Panc1 (cell line): ENCODE measurements at regions not wholly inside any gene's neighbourhood (a gene's known extent, or its start where the extent isn't known, plus 50 kb on each side); places are given as distances from the start of the nearest gene placed in this dataset.
"Not testable (repeated sequence)": the region's sequence is repeated elsewhere in the genome, so short reads cannot be mapped to it uniquely, and the experiment has no call there.

Experiments used
- ATAC-seq: fragments of 200-7000 bp; cut with Tn5 transposase; 2 replicates; pipeline ENCODE4 v1.9.1; 2020; ENCODE audit warnings: mild to moderate bottlenecking, moderate library complexity
- BruUV-seq: library from RNA; stranded (reverse); fragments of 400-500 nt; replicated peaks from 2 replicates; lab custom pipeline; 2021; lab: Mats Ljungman, UMichigan
- CTCF ChIA-PET: fragments of 300-600 bp; sonication (Branson Sonifier 250); formaldehyde crosslinking; loops from one replicate; lab custom pipeline; 2022; ENCODE audit warnings: antibody characterized with exemption; lab: Charles Lee
- POLR2A ChIA-PET: fragments of 300-600 bp; sonication (Branson Sonifier 250); formaldehyde crosslinking; loops from one replicate; lab custom pipeline; 2022; ENCODE audit warnings: antibody characterized with exemption; lab: Charles Lee
- DNase-seq: peaks from one replicate; pipeline ENCODE4 v3.0.0-alpha.2; 2010; ENCODE audit warnings: low read depth, low spot score
- H3K27ac ChIP-seq: 2 replicates; pipeline ENCODE4 v1.5.1; 2011; ENCODE audit warnings: mild to moderate bottlenecking, low read length, inconsistent platforms
- H3K27me3 ChIP-seq: fragments of 200-500 bp; sonication (Bioruptor generic); 2 replicates; pipeline ENCODE4 v1.6.0; 2014; ENCODE audit warnings: low read length, inconsistent platforms; ENCODE audit not compliant: control insufficient read depth, insufficient read depth
- H3K36me3 ChIP-seq: fragments of 200-500 bp; sonication (Bioruptor generic); 2 replicates; pipeline ENCODE4 v1.5.1; 2014; ENCODE audit warnings: inconsistent platforms, mild to moderate bottlenecking, low read length, moderate library complexity; ENCODE audit not compliant: control insufficient read depth, insufficient read depth
- H3K4me1 ChIP-seq: 2 replicates; pipeline ENCODE4 v1.5.1; 2011; ENCODE audit warnings: inconsistent platforms, mild to moderate bottlenecking, low read length, moderate library complexity; ENCODE audit not compliant: control insufficient read depth, insufficient read depth
- H3K4me3 ChIP-seq, 2 experiments: 2 replicates each; pipeline ENCODE4 v1.5.1; 2011 to 2012; ENCODE audit warnings: low read depth in 2 of 2, low read length in 2 of 2, mild to moderate bottlenecking in 2 of 2, inconsistent platforms in 1 of 2, moderate library complexity in 1 of 2
- H3K9me3 ChIP-seq: fragments of 200-500 bp; sonication (Bioruptor generic); 2 replicates; pipeline ENCODE4 v1.5.1; 2014; ENCODE audit warnings: low read depth, mild to moderate bottlenecking, inconsistent platforms, low read length, moderate library complexity; ENCODE audit not compliant: control insufficient read depth, insufficient read depth
- POLR2AphosphoS5 ChIP-seq: IDR thresholded peaks from 2 replicates; pipeline ENCODE4 v1.6.1; 2012; ENCODE audit warnings: mild to moderate bottlenecking, low read depth, low read length, moderate library complexity
- REST ChIP-seq, 2 experiments: IDR thresholded peaks; 2 replicates each; pipeline ENCODE4 v1.6.1; 2011 to 2012; ENCODE audit warnings: low read depth in 2 of 2, control low read depth in 1 of 2, low read length in 1 of 2, mild to moderate bottlenecking in 1 of 2, moderate library complexity in 1 of 2; ENCODE audit not compliant: insufficient read depth in 1 of 2
- SIN3A ChIP-seq: IDR thresholded peaks from 2 replicates; pipeline ENCODE4 v1.6.1; 2012; ENCODE audit warnings: low read depth, mild to moderate bottlenecking, low read length, moderate library complexity, borderline replicate concordance; ENCODE audit not compliant: insufficient read depth
- TCF7L2 ChIP-seq: IDR thresholded peaks from 2 replicates; pipeline ENCODE4 v1.6.1; 2011; ENCODE audit warnings: mild to moderate bottlenecking, low read depth, low read length, inconsistent platforms
- in situ Hi-C: cut with HindIII; loops from 2 replicates; pipeline ENCODE4 v1.10.0; 2016; ENCODE audit warnings: low sequenced_read_pairs, low pct_unique_long_range_greater_than_20kb
- intact Hi-C: fragments of 100-400 bp; cut with micrococcal nuclease; formaldehyde crosslinking; loops from one replicate; pipeline ENCODE4 v1.10.0; 2022; ENCODE audit not compliant: unreplicated experiment
- TF ChIP-seq, protein P1 (sequence below): fragments of 450-650 bp; IDR thresholded peaks from 2 replicates; pipeline ENCODE4 v1.5.1; 2017; ENCODE audit warnings: mild to moderate bottlenecking

- in situ Hi-C loops, intact Hi-C loops, ATAC-seq: not testable (repeated sequence)
These were observed 94.0 kb upstream of the FBXO28 start for GRCh38 chr1:224019866-224020265.

DNA sequence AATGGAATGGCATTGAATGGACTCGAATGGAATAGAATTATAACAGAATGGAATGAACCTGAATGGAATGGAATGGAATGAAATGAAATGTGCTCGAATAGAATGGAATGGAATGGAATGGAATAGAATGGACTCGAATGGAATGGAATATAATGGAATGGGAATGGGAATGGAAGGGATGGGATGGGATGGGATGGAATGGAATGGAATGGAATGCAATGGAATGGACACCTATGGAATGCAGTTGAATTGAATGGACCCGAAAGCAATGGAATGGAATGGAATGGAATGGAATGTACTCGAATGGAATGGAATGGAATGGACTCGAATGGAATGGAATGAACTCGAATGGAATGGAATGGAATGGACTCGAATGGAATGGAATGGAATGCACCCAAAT is 98.1 kb upstream of the FBXO28 start:
- H3K4me3 ChIP-seq, in situ Hi-C loops, H3K27me3 ChIP-seq, POLR2A ChIA-PET, CTCF ChIA-PET, DNase-seq, H3K36me3 ChIP-seq, H3K9me3 ChIP-seq, intact Hi-C loops, BruUV-seq, H3K4me1 ChIP-seq, H3K27ac ChIP-seq, ATAC-seq: not testable (repeated sequence)

More at GRCh38 chr1:224019866-224020265, 94.0 kb upstream of the FBXO28 start:
- H3K27ac ChIP-seq, H3K27me3 ChIP-seq, H3K36me3 ChIP-seq, H3K4me1 ChIP-seq, CTCF ChIA-PET, H3K9me3 ChIP-seq, H3K4me3 ChIP-seq, DNase-seq, POLR2A ChIA-PET, BruUV-seq: not testable (repeated sequence)

- H3K36me3 ChIP-seq = no peaks in the 10 kb centered on the region
- BruUV-seq = no TSS peak
- ATAC-seq (no peak), DNase-seq (no peak)
- no peak overlapping the region for H3K27ac ChIP-seq
- TF ChIP-seq TCF7L2 (no peak), SIN3A (no peak), POLR2AphosphoS5 (no peak), REST (IDR thresholded peaks at IDR 0.05; ENCODE audit: insufficient read depth in 1 of 2, low read depth in 2 of 2, low read length in 1 of 2) (no peak)
- TF ChIP-seq, protein P1, sequence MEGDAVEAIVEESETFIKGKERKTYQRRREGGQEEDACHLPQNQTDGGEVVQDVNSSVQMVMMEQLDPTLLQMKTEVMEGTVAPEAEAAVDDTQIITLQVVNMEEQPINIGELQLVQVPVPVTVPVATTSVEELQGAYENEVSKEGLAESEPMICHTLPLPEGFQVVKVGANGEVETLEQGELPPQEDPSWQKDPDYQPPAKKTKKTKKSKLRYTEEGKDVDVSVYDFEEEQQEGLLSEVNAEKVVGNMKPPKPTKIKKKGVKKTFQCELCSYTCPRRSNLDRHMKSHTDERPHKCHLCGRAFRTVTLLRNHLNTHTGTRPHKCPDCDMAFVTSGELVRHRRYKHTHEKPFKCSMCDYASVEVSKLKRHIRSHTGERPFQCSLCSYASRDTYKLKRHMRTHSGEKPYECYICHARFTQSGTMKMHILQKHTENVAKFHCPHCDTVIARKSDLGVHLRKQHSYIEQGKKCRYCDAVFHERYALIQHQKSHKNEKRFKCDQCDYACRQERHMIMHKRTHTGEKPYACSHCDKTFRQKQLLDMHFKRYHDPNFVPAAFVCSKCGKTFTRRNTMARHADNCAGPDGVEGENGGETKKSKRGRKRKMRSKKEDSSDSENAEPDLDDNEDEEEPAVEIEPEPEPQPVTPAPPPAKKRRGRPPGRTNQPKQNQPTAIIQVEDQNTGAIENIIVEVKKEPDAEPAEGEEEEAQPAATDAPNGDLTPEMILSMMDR = no peak
- in situ Hi-C loops (no loop called here), intact Hi-C loops (no loop called here)
- H3K4me1 ChIP-seq = no peaks in the 10 kb centered on the region
- ChIA-PET CTCF (no interaction called here), POLR2A (no interaction called here)
- H3K4me3 ChIP-seq = no peak overlapping the region
- H3K27me3 ChIP-seq = no peaks in the 10 kb centered on the region
- no peaks in the 10 kb centered on the region for H3K9me3 ChIP-seq
These were observed 99.6 kb upstream of the FBXO28 start for GRCh38 chr1:224014330-224014649.

- DNase-seq, CTCF ChIA-PET, POLR2A ChIA-PET, H3K9me3 ChIP-seq, intact Hi-C loops, H3K4me1 ChIP-seq, H3K4me3 ChIP-seq, ATAC-seq, H3K27me3 ChIP-seq, in situ Hi-C loops, H3K27ac ChIP-seq, H3K36me3 ChIP-seq: not testable (repeated sequence)
- BruUV-seq = TSS peak; percentile 71
These were observed 100.1 kb upstream of the FBXO28 start for GRCh38 chr1:224013626-224014329.

- H3K4me1 ChIP-seq, intact Hi-C loops, H3K4me3 ChIP-seq, CTCF ChIA-PET, H3K9me3 ChIP-seq, H3K27ac ChIP-seq, H3K27me3 ChIP-seq, H3K36me3 ChIP-seq, BruUV-seq, POLR2A ChIA-PET, in situ Hi-C loops, DNase-seq, ATAC-seq: not testable (repeated sequence)
These were observed 101.0 kb upstream of the FBXO28 start for GRCh38 chr1:224012807-224013434.
